Mucosa of descending colon (tissue), 3 donors: ENCODE measurements at regions not wholly inside any gene's neighbourhood (a gene's known extent, or its start where the extent isn't known, plus 50 kb on each side); places are given as distances from the start of the nearest gene placed in this dataset.

ENCODE experiments used
- ATAC-seq: fragments of 200-7000 bp; cut with Tn5 transposase; one replicate; pipeline ENCODE4 v1.9.1; 2020; ENCODE audit warnings: mild to moderate bottlenecking, moderate library complexity
- DNase-seq, 3 donors: peaks; one replicate each; pipeline ENCODE4 v3.0.0-alpha.2; 2020
- H3K36me3 ChIP-seq: fragments of 200-600 bp; one replicate; pipeline ENCODE4 v1.8.0; 2021; ENCODE audit warnings: low read depth, mild to moderate bottlenecking
- H3K4me1 ChIP-seq: fragments of 200-600 bp; one replicate; pipeline ENCODE4 v1.8.0; 2021; ENCODE audit warnings: low read depth, mild to moderate bottlenecking
- H3K4me3 ChIP-seq: fragments of 200-600 bp; one replicate; pipeline ENCODE4 v1.8.0; 2021; ENCODE audit warnings: mild to moderate bottlenecking
- H3K9me3 ChIP-seq: fragments of 200-600 bp; one replicate; pipeline ENCODE4 v1.8.0; 2021; ENCODE audit warnings: mild to moderate bottlenecking
- CTCF ChIP-seq: fragments of 200-600 bp; IDR thresholded peaks from one replicate; pipeline ENCODE4 v1.8.0; 2022; ENCODE audit warnings: antibody characterized with exemption, mild to moderate bottlenecking
- intact Hi-C, 2 donors: fragments of 100-400 bp; cut with DNase I in 1 of 2; cut with micrococcal nuclease in 1 of 2; formaldehyde crosslinking; loops; one replicate each; pipeline versions ENCODE4 v1.11.0 to v1.11.1; 2022; cut with DNase I, micrococcal nuclease
- donor health status: DM: no; HTN: no; CAD: no; lungs with moderate emphysema.
- donor health status: DM: no; HTN: no; CAD: no.
- donor health status: DM: no; HTN: yes; CAD: no.

- Histone ChIP-seq H3K4me1 (no peaks in the 10 kb centered on the region), H3K9me3 (no peaks in the 10 kb centered on the region), H3K36me3 (no peaks in the 10 kb centered on the region), H3K4me3 (no peak overlapping the region)
- no peak for TF ChIP-seq CTCF
- ATAC-seq (no peak), DNase-seq (no peak)
- intact Hi-C loops: no loop called here
Measured at GRCh38 chr12:65756267-65756666, 68.0 kb upstream of the HMGA2 start.

GRCh38 chr12:65756956-65757511 is 67.2 kb upstream of the HMGA2 start:
- DNase-seq (no peak), ATAC-seq (no peak)
- Histone ChIP-seq H3K9me3 (no peaks in the 10 kb centered on the region), H3K4me1 (no peaks in the 10 kb centered on the region), H3K36me3 (no peaks in the 10 kb centered on the region), H3K4me3 (no peak overlapping the region)
- intact Hi-C loops: no loop called here
- TF ChIP-seq CTCF: no peak

GRCh38 chr12:65758401-65758800 is 65.9 kb upstream of the HMGA2 start:
- intact Hi-C loops: no loop called here
- Histone ChIP-seq H3K9me3 (no peaks in the 10 kb centered on the region), H3K4me3 (no peak overlapping the region), H3K4me1 (no peaks in the 10 kb centered on the region), H3K36me3 (no peaks in the 10 kb centered on the region)
- DNase-seq (no peak), ATAC-seq (no peak)
- no peak for TF ChIP-seq CTCF

- intact Hi-C loops: no loop called here
- ATAC-seq (no peak), DNase-seq (no peak)
- TF ChIP-seq CTCF: no peak
- Histone ChIP-seq H3K4me1 (no peaks in the 10 kb centered on the region), H3K36me3 (no peaks in the 10 kb centered on the region), H3K9me3 (no peaks in the 10 kb centered on the region), H3K4me3 (no peak overlapping the region)
Measured at GRCh38 chr12:65759735-65760134, 64.5 kb upstream of the HMGA2 start.

- no peaks in the 10 kb centered on the region for H3K9me3 ChIP-seq
- H3K4me1 ChIP-seq: no peaks in the 10 kb centered on the region
- H3K4me3 ChIP-seq: no peak overlapping the region
- TF ChIP-seq CTCF: no peak
- H3K36me3 ChIP-seq: no peaks in the 10 kb centered on the region
- ATAC-seq (no peak), DNase-seq (no peak)
- intact Hi-C loops: no loop called here
Measured at GRCh38 chr12:65761301-65761700, 63.0 kb upstream of the HMGA2 start.

- no peaks in the 10 kb centered on the region for H3K4me1 ChIP-seq
- TF ChIP-seq CTCF: no peak
- no peak for ATAC-seq
- intact Hi-C loops: no loop called here
- H3K4me3 ChIP-seq: no peak overlapping the region
- no peaks in the 10 kb centered on the region for H3K9me3 ChIP-seq
- DNase-seq: no peak
- H3K36me3 ChIP-seq: no peaks in the 10 kb centered on the region
Measured at GRCh38 chr12:65764325-65764724, 60.0 kb upstream of the HMGA2 start.
